Neural progenitor cell (in vitro differentiated cells): ENCODE measurements at regions not wholly inside any gene's neighbourhood (a gene's known extent, or its start where the extent isn't known, plus 50 kb on each side); places are given as distances from the start of the nearest gene placed in this dataset.

ENCODE experiments used
- DNase-seq: peaks from one replicate; pipeline ENCODE4 v3.0.0-alpha.2; 2016; ENCODE audit warnings: low spot score
- H2AFZ ChIP-seq: fragments of 200-600 bp; sonication (generic); replicated peaks from 2 replicates; pipeline ENCODE4 v1.6.1; 2016; ENCODE audit warnings: antibody characterized with exemption
- H3F3A ChIP-seq: fragments of 200-600 bp; sonication (generic); 2 replicates; pipeline ENCODE4 v1.6.1; 2016; ENCODE audit warnings: antibody characterized with exemption, low read depth
- H3K27ac ChIP-seq: fragments of 200-600 bp; sonication (generic); 2 replicates; pipeline ENCODE4 v1.5.1; 2016; ENCODE audit warnings: mild to moderate bottlenecking
- H3K27me3 ChIP-seq: fragments of 200-600 bp; sonication (generic); 2 replicates; pipeline ENCODE4 v1.6.1; 2016; ENCODE audit warnings: mild to moderate bottlenecking, moderate library complexity
- H3K36me3 ChIP-seq: fragments of 200-600 bp; sonication (generic); 2 replicates; pipeline ENCODE4 v1.5.1; 2016
- H3K4me1 ChIP-seq: fragments of 200-600 bp; sonication (generic); 2 replicates; pipeline ENCODE4 v1.6.1; 2016; ENCODE audit warnings: mixed run types
- H3K4me2 ChIP-seq: fragments of 200-600 bp; sonication (generic); 2 replicates; pipeline ENCODE4 v1.6.1; 2016
- H3K4me3 ChIP-seq: fragments of 200-600 bp; sonication (generic); 2 replicates; pipeline ENCODE4 v1.5.1; 2016
- H3K79me2 ChIP-seq: fragments of 200-600 bp; sonication (generic); 2 replicates; pipeline ENCODE4 v1.6.1; 2016; ENCODE audit warnings: low read depth
- H3K9ac ChIP-seq: fragments of 200-600 bp; sonication (generic); 2 replicates; pipeline ENCODE4 v1.6.1; 2016
- H3K9me3 ChIP-seq: fragments of 200-600 bp; sonication (generic); 2 replicates; pipeline ENCODE4 v1.5.1; 2016; ENCODE audit warnings: low read depth
- H4K20me1 ChIP-seq: fragments of 200-600 bp; sonication (generic); 2 replicates; pipeline ENCODE4 v1.6.1; 2016; ENCODE audit warnings: low read depth
- H3K27ac Mint-ChIP-seq: 3 replicates; pipeline ENCODE4 v1.8.0; 2021; ENCODE audit warnings: mixed read lengths
- H3K27me3 Mint-ChIP-seq: 2 replicates; pipeline ENCODE4 v1.8.0; 2022; ENCODE audit warnings: low read depth, mild to moderate bottlenecking, inconsistent platforms, moderate library complexity, mixed read lengths; ENCODE audit not compliant: insufficient read depth
- H3K36me3 Mint-ChIP-seq: 3 replicates; pipeline ENCODE4 v1.8.0; 2021; ENCODE audit warnings: mixed read lengths
- H3K4me1 Mint-ChIP-seq: 3 replicates; pipeline ENCODE4 v1.8.0; 2021; ENCODE audit warnings: mixed read lengths
- H3K4me3 Mint-ChIP-seq: 3 replicates; pipeline ENCODE4 v1.8.0; 2021; ENCODE audit warnings: mild to moderate bottlenecking, moderate library complexity, mixed read lengths
- H3K9me3 Mint-ChIP-seq: 3 replicates; pipeline ENCODE4 v1.8.0; 2020; ENCODE audit warnings: mixed read lengths
- EZH2 ChIP-seq: fragments of 200-600 bp; sonication (generic); IDR thresholded peaks from 2 replicates; pipeline ENCODE4 v1.6.1; 2017; ENCODE audit warnings: antibody characterized with exemption, mild to moderate bottlenecking, moderate library complexity
- EZH2phosphoT487 ChIP-seq: fragments of 200-600 bp; sonication (generic); IDR thresholded peaks from 2 replicates; pipeline ENCODE4 v1.6.1; 2017; ENCODE audit warnings: antibody characterized with exemption
- TF ChIP-seq, protein P1 (sequence below): fragments of 200-600 bp; sonication (generic); IDR thresholded peaks from 2 replicates; pipeline ENCODE4 v1.5.1; 2017; ENCODE audit warnings: antibody characterized with exemption, mild to moderate bottlenecking

DNA sequence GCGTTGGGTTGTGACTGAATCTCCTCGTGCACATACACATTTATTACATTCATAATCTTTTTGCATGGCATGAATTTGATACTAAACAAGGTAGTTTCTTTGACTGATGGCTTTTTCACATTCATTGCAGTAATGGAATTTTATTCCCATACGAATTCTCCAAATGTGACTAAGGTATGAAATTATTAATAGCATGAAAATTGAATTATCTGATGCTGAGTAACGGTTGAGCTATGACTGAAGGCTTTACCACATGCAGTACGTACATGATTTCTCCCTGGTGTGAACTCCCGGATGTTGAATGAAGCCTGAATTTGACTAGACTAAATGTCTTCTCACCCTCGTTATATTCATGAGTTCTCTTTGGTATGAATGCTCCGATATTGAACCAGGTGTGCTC, 104.4 kb upstream of the C1GALT1 start:
- no peaks in the 10 kb centered on the region for H4K20me1 ChIP-seq
- H3K9ac ChIP-seq, result no peak overlapping the region
- H3K4me1 ChIP-seq, result no peaks in the 10 kb centered on the region
- no peak overlapping the region for H3K27ac ChIP-seq
- H3K4me2 ChIP-seq, result no peak overlapping the region
- Mint-ChIP-seq H3K27me3 (no peaks in the 10 kb centered on the region), H3K36me3 (no peaks in the 10 kb centered on the region), H3K27ac (no peak overlapping the region), H3K9me3 (no peaks in the 10 kb centered on the region), H3K4me1 (no peaks in the 10 kb centered on the region), H3K4me3 (no peak overlapping the region)
- no peaks in the 10 kb centered on the region for H3K36me3 ChIP-seq
- no peak overlapping the region for H3K4me3 ChIP-seq
- H3K9me3 ChIP-seq, result no peaks in the 10 kb centered on the region
- TF ChIP-seq, protein P1, sequence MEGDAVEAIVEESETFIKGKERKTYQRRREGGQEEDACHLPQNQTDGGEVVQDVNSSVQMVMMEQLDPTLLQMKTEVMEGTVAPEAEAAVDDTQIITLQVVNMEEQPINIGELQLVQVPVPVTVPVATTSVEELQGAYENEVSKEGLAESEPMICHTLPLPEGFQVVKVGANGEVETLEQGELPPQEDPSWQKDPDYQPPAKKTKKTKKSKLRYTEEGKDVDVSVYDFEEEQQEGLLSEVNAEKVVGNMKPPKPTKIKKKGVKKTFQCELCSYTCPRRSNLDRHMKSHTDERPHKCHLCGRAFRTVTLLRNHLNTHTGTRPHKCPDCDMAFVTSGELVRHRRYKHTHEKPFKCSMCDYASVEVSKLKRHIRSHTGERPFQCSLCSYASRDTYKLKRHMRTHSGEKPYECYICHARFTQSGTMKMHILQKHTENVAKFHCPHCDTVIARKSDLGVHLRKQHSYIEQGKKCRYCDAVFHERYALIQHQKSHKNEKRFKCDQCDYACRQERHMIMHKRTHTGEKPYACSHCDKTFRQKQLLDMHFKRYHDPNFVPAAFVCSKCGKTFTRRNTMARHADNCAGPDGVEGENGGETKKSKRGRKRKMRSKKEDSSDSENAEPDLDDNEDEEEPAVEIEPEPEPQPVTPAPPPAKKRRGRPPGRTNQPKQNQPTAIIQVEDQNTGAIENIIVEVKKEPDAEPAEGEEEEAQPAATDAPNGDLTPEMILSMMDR, result no peak
- no peak for TF ChIP-seq EZH2
- no peak for TF ChIP-seq EZH2phosphoT487
- H3K27me3 ChIP-seq, result no peaks in the 10 kb centered on the region
- no peak for DNase-seq
- no peaks in the 10 kb centered on the region for H3F3A ChIP-seq
- no peak overlapping the region for H2AFZ ChIP-seq
- no peaks in the 10 kb centered on the region for H3K79me2 ChIP-seq

DNA sequence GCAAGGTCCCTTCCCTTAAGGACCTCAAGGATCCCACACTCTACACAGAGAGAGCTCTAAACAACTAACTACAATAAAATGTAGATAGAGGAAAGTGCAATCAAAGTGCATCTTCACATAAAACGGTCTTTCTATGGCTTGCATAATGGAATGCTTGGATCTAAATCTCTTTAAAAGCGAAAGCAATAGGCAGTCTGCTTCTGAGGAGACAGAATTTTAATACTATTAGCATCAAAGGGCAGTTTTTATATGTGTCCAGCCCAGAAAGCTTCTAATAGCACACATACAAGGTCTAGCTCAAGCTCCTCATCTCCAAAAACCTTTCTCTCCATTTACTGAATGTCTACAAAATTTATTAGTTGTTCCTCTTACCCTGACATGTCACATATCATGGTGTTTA, 101.5 kb upstream of the C1GALT1 start:
- Histone ChIP-seq H3F3A (no peaks in the 10 kb centered on the region), H2AFZ (no peak overlapping the region), H3K79me2 (no peaks in the 10 kb centered on the region), H4K20me1 (no peaks in the 10 kb centered on the region), H3K9me3 (no peaks in the 10 kb centered on the region), H3K9ac (no peak overlapping the region), H3K4me2 (no peak overlapping the region), H3K36me3 (no peaks in the 10 kb centered on the region), H3K4me3 (no peak overlapping the region), H3K27me3 (no peaks in the 10 kb centered on the region), H3K27ac (no peak overlapping the region), H3K4me1 (no peaks in the 10 kb centered on the region)
- TF ChIP-seq, protein P1, result no peak
- TF ChIP-seq EZH2, result no peak
- no peak for TF ChIP-seq EZH2phosphoT487
- Mint-ChIP-seq H3K27me3 (no peaks in the 10 kb centered on the region), H3K9me3 (peaks cover 2% of the 10 kb centered on the region), H3K36me3 (no peaks in the 10 kb centered on the region), H3K4me1 (no peaks in the 10 kb centered on the region), H3K4me3 (no peak overlapping the region), H3K27ac (no peak overlapping the region)
- DNase-seq, result no peak

DNA sequence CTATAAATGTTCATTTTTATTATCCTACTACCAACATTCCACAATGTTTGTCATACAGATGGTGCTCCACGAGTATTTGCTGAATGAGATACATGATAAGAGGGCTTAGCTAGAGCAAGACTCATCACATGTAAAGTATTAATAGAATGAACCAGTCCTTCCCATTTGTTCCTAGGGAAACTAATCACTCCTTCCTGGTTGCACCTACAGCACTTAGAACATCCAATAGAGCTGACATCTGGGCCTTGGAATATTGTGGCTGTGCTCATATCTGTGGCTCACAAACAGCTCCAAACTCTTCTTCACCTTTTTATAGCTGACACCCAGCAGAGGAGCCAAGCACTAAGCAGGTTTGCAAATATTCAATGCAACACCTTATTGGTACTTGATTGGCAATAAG, 91.9 kb upstream of the C1GALT1 start:
- Histone ChIP-seq H3K4me1 (no peaks in the 10 kb centered on the region), H3K27me3 (no peaks in the 10 kb centered on the region), H3K9ac (no peak overlapping the region), H3K79me2 (no peaks in the 10 kb centered on the region), H4K20me1 (no peaks in the 10 kb centered on the region), H3K36me3 (no peaks in the 10 kb centered on the region), H3F3A (no peaks in the 10 kb centered on the region), H3K9me3 (no peaks in the 10 kb centered on the region), H3K27ac (no peak overlapping the region), H2AFZ (no peak overlapping the region), H3K4me2 (no peak overlapping the region), H3K4me3 (no peak overlapping the region)
- Mint-ChIP-seq H3K27me3 (peaks cover 2% of the 10 kb centered on the region), H3K4me3 (no peak overlapping the region), H3K9me3 (peaks cover 13% of the 10 kb centered on the region), H3K27ac (no peak overlapping the region), H3K36me3 (no peaks in the 10 kb centered on the region), H3K4me1 (no peaks in the 10 kb centered on the region)
- TF ChIP-seq, protein P1, result no peak
- TF ChIP-seq EZH2 (no peak), EZH2phosphoT487 (no peak)
- no peak for DNase-seq
